ENCODE measurements at regions not wholly inside any gene's neighbourhood (a gene's known extent, or its start where the extent isn't known, plus 50 kb on each side); places are given as distances from the start of the nearest gene placed in this dataset.

GRCh38 chr2:223668302-223668998, 66.3 kb upstream of the SCG2 start:
- Histone ChIP-seq H3K9me3 (no peaks in the 10 kb centered on the region), H3K36me3 (no peaks in the 10 kb centered on the region), H3K27ac (peak overlapping the region; percentile 68), H3K4me1 (ENCODE audit: control insufficient read depth in 1 of 2, insufficient read depth in 1 of 2, low read depth in 1 of 2, low read length in 1 of 2) (peaks cover 26 to 31% of the 10 kb centered on the region in 2 experiments), H3K27me3 (no peaks in the 10 kb centered on the region), H3K4me3 (ENCODE audit: low read depth in 1 of 2, low read length in 1 of 2) (peak overlapping the region; percentile 4 to 14)
- TF ChIP-seq, protein P1, sequence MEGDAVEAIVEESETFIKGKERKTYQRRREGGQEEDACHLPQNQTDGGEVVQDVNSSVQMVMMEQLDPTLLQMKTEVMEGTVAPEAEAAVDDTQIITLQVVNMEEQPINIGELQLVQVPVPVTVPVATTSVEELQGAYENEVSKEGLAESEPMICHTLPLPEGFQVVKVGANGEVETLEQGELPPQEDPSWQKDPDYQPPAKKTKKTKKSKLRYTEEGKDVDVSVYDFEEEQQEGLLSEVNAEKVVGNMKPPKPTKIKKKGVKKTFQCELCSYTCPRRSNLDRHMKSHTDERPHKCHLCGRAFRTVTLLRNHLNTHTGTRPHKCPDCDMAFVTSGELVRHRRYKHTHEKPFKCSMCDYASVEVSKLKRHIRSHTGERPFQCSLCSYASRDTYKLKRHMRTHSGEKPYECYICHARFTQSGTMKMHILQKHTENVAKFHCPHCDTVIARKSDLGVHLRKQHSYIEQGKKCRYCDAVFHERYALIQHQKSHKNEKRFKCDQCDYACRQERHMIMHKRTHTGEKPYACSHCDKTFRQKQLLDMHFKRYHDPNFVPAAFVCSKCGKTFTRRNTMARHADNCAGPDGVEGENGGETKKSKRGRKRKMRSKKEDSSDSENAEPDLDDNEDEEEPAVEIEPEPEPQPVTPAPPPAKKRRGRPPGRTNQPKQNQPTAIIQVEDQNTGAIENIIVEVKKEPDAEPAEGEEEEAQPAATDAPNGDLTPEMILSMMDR (IDR thresholded peaks at IDR 0.05): no peak

- no peaks in the 10 kb centered on the region for H3K36me3 ChIP-seq
- TF ChIP-seq, protein P1 (IDR thresholded peaks at IDR 0.05): no peak
- H3K4me1 ChIP-seq (ENCODE audit: control insufficient read depth in 1 of 2, insufficient read depth in 1 of 2, low read depth in 1 of 2, low read length in 1 of 2): peaks cover 0 to 12% of the 10 kb centered on the region in 2 experiments
- no peaks in the 10 kb centered on the region for H3K27me3 ChIP-seq
- H3K9me3 ChIP-seq: no peaks in the 10 kb centered on the region
- no peak overlapping the region for H3K4me3 ChIP-seq (ENCODE audit: low read depth in 1 of 2, low read length in 1 of 2)
- H3K27ac ChIP-seq: no peak overlapping the region
Measured at GRCh38 chr2:223654384-223654915, 52.3 kb upstream of the SCG2 start.

DNA sequence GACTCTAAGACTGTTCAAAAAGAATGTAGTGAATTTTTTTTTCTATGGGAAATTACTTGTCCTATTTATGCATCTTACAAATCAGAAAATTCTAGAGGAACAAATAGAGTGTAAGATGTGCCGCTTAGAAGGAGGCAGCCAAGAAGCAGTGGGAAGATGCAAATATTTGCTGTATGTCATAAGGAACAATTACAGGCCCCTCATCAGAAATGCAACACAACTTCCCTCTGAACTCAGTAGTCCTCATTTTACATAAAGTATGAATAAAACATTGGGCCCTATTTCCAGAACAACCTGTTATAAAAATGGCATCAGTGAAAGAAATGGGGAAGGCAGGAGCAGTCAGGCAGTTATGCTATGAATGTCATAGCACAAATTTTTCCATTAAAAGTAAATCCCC, 50.7 kb upstream of the SCG2 start:
- Histone ChIP-seq H3K4me1 (ENCODE audit: control insufficient read depth in 1 of 2, insufficient read depth in 1 of 2, low read depth in 1 of 2, low read length in 1 of 2) (peaks cover 0 to 12% of the 10 kb centered on the region in 2 experiments), H3K27ac (no peak overlapping the region), H3K27me3 (no peaks in the 10 kb centered on the region), H3K9me3 (no peaks in the 10 kb centered on the region), H3K36me3 (no peaks in the 10 kb centered on the region), H3K4me3 (ENCODE audit: low read depth in 1 of 2, low read length in 1 of 2) (no peak overlapping the region)
- TF ChIP-seq, protein P1 (IDR thresholded peaks at IDR 0.05): no peak

GRCh38 chr2:223652122-223652521, 50.0 kb upstream of the SCG2 start:
- Histone ChIP-seq H3K9me3 (no peaks in the 10 kb centered on the region), H3K36me3 (no peaks in the 10 kb centered on the region), H3K27ac (no peak overlapping the region), H3K27me3 (no peaks in the 10 kb centered on the region), H3K4me3 (ENCODE audit: low read depth in 1 of 2, low read length in 1 of 2) (no peak overlapping the region), H3K4me1 (ENCODE audit: control insufficient read depth in 1 of 2, insufficient read depth in 1 of 2, low read depth in 1 of 2, low read length in 1 of 2) (peaks cover 0 to 12% of the 10 kb centered on the region in 2 experiments)
- TF ChIP-seq, protein P1 (IDR thresholded peaks at IDR 0.05): no peak

All from neutrophil (primary cell).